ENCODE measurements at regions not wholly inside any gene's neighbourhood (a gene's known extent, or its start where the extent isn't known, plus 50 kb on each side); places are given as distances from the start of the nearest gene placed in this dataset.

GRCh38 chr3:81439108-81439507 lies 322.3 kb downstream of the GBE1 start:
- H3K9me3 Mint-ChIP-seq, result no peaks in the 10 kb centered on the region
- no peak for TF ChIP-seq CTCF (conservative IDR thresholded peaks at IDR 0.05)
- no peak overlapping the region for H3K4me3 Mint-ChIP-seq
- no peak overlapping the region for H3K27ac Mint-ChIP-seq
- no peaks in the 10 kb centered on the region for H3K4me1 Mint-ChIP-seq (ENCODE audit: unreplicated experiment)
- no peaks in the 10 kb centered on the region for H3K27me3 Mint-ChIP-seq
- no peaks in the 10 kb centered on the region for H3K36me3 Mint-ChIP-seq
- DNase-seq (ENCODE audit: extremely low spot score, unreplicated experiment), result no peak

GRCh38 chr3:81437683-81438082 lies 323.8 kb downstream of the GBE1 start:
- no peak for TF ChIP-seq CTCF (conservative IDR thresholded peaks at IDR 0.05)
- no peak overlapping the region for H3K4me3 Mint-ChIP-seq
- H3K9me3 Mint-ChIP-seq, result no peaks in the 10 kb centered on the region
- no peak for DNase-seq (ENCODE audit: extremely low spot score, unreplicated experiment)
- no peaks in the 10 kb centered on the region for H3K36me3 Mint-ChIP-seq
- H3K27me3 Mint-ChIP-seq, result no peaks in the 10 kb centered on the region
- no peaks in the 10 kb centered on the region for H3K4me1 Mint-ChIP-seq (ENCODE audit: unreplicated experiment)
- H3K27ac Mint-ChIP-seq, result no peak overlapping the region

GRCh38 chr3:81436182-81436581 lies 325.3 kb downstream of the GBE1 start:
- DNase-seq (ENCODE audit: extremely low spot score, unreplicated experiment), result no peak
- TF ChIP-seq CTCF (conservative IDR thresholded peaks at IDR 0.05), result no peak
- Mint-ChIP-seq H3K36me3 (no peaks in the 10 kb centered on the region), H3K4me3 (no peak overlapping the region), H3K27ac (no peak overlapping the region), H3K4me1 (ENCODE audit: unreplicated experiment) (no peaks in the 10 kb centered on the region), H3K27me3 (no peaks in the 10 kb centered on the region), H3K9me3 (no peaks in the 10 kb centered on the region)

GRCh38 chr3:81435050-81435449 lies 326.4 kb downstream of the GBE1 start:
- no peaks in the 10 kb centered on the region for H3K27me3 Mint-ChIP-seq
- no peak overlapping the region for H3K27ac Mint-ChIP-seq
- H3K9me3 Mint-ChIP-seq, result no peaks in the 10 kb centered on the region
- no peaks in the 10 kb centered on the region for H3K4me1 Mint-ChIP-seq (ENCODE audit: unreplicated experiment)
- no peaks in the 10 kb centered on the region for H3K36me3 Mint-ChIP-seq
- DNase-seq (ENCODE audit: extremely low spot score, unreplicated experiment), result no peak
- no peak overlapping the region for H3K4me3 Mint-ChIP-seq
- TF ChIP-seq CTCF (conservative IDR thresholded peaks at IDR 0.05), result no peak

GRCh38 chr3:81434161-81434560 lies 327.3 kb downstream of the GBE1 start:
- no peaks in the 10 kb centered on the region for H3K9me3 Mint-ChIP-seq
- H3K27me3 Mint-ChIP-seq, result no peaks in the 10 kb centered on the region
- no peak for DNase-seq (ENCODE audit: extremely low spot score, unreplicated experiment)
- no peaks in the 10 kb centered on the region for H3K4me1 Mint-ChIP-seq (ENCODE audit: unreplicated experiment)
- no peaks in the 10 kb centered on the region for H3K36me3 Mint-ChIP-seq
- no peak overlapping the region for H3K4me3 Mint-ChIP-seq
- H3K27ac Mint-ChIP-seq, result no peak overlapping the region
- no peak for TF ChIP-seq CTCF (conservative IDR thresholded peaks at IDR 0.05)

GRCh38 chr3:81433675-81434074 lies 327.8 kb downstream of the GBE1 start:
- Mint-ChIP-seq H3K4me3 (no peak overlapping the region), H3K9me3 (no peaks in the 10 kb centered on the region), H3K36me3 (no peaks in the 10 kb centered on the region), H3K27me3 (no peaks in the 10 kb centered on the region), H3K4me1 (ENCODE audit: unreplicated experiment) (no peaks in the 10 kb centered on the region), H3K27ac (no peak overlapping the region)
- DNase-seq (ENCODE audit: extremely low spot score, unreplicated experiment), result no peak
- no peak for TF ChIP-seq CTCF (conservative IDR thresholded peaks at IDR 0.05)
